ENCODE measurements at regions not wholly inside any gene's neighbourhood (a gene's known extent, or its start where the extent isn't known, plus 50 kb on each side); places are given as distances from the start of the nearest gene placed in this dataset.
"Not testable (repeated sequence)": the region's sequence is repeated elsewhere in the genome, so short reads cannot be mapped to it uniquely, and the experiment has no call there.

- intact Hi-C loops (cut with micrococcal nuclease); ATAC-seq; DNase-seq: not testable (repeated sequence)
These were observed 113.7 kb upstream of the ZNF92 start for GRCh38 chr7:65259864-65260525.

DNA sequence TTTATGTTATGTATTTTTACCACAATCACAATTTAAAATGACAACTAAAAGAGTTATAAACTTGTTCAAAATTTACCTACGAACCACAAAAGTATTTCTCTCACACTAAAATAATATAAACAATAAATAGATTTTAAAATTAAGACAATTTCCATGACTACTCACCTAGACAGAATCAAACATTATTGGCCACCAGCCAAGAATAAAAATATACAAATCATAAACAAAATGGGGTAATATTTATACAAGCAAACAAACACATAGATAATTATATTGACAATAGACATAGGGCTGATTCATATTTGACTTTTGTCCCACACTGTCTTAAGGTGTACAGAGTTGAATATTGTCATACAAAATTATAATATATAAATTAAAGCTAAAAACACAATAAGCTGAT is 119.6 kb upstream of the ZNF92 start:
- intact Hi-C loops (cut with micrococcal nuclease) = no loop called here
- no peak for DNase-seq
- no peak for ATAC-seq

- DNase-seq (peak; percentile 62), ATAC-seq (peak; percentile 94)
- intact Hi-C loops (cut with micrococcal nuclease) = no loop called here
These were observed 121.6 kb upstream of the ZNF92 start for GRCh38 chr7:65251851-65252620.

DNA sequence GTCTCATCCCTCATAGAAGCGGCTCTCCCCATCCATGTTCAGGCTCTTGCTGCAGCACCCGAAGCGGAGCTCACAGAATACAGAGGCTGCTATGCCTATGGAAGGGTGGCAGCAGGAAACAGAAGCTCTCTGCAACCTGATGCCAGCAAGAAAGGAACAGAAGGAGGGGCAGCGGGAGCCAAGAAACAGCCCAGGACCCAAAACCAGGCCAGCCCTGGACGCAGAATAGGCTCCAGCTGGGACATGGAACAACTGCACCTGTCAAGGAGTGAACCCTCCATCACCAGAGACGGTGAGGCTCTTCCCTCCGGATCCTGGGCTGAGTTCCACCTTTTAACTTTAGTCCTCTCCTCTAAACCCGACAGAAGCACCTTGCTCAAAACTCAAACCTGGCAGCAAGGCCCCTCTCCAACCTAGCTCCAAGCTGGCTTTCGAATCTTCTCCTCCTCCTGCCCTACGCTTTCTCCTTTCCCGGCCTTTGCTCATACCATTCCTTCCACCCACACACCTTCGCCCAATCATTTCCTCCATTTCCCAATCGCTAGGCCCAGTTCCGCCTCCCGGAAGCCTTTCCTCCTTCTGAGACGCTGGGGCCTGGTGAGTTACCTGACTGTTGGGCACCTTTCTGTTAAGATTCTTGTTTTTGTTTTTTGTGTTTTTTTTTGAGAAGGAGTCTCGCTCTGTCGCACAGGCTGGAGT is 122.8 kb upstream of the ZNF92 start:
- no peak for DNase-seq
- intact Hi-C loops (cut with micrococcal nuclease) = no loop called here
- ATAC-seq = no peak

GRCh38 chr7:65250216-65250615 is 123.4 kb upstream of the ZNF92 start:
- ATAC-seq (no peak), DNase-seq (no peak)
- intact Hi-C loops (cut with micrococcal nuclease) = no loop called here

DNA sequence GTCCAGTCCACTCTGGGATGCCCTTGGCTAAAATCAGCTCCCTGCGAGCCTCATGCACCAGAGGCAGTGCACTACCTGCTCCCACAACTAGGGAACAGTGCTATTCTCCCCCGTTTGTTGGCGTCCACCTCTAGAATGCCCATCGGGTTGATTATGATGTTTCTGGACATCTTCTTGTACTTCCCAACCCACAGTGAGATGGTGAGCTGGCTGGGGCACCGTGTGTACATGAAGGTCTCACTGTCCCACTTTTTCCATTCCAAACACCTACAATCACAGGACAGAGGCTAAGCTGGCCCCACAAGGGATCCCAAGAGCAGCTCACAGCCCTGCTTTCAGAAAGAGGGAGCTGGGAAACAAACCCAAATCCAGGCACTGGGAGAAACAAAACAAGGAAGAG is 126.2 kb upstream of the ZNF92 start:
- intact Hi-C loops (cut with micrococcal nuclease) = no loop called here
- DNase-seq (no peak), ATAC-seq (no peak)

- ATAC-seq (peak; percentile 95), DNase-seq (peak; percentile 60)
- intact Hi-C loops (cut with micrococcal nuclease) = no loop called here
These were observed 133.8 kb upstream of the ZNF92 start for GRCh38 chr7:65239707-65240352.

DNA sequence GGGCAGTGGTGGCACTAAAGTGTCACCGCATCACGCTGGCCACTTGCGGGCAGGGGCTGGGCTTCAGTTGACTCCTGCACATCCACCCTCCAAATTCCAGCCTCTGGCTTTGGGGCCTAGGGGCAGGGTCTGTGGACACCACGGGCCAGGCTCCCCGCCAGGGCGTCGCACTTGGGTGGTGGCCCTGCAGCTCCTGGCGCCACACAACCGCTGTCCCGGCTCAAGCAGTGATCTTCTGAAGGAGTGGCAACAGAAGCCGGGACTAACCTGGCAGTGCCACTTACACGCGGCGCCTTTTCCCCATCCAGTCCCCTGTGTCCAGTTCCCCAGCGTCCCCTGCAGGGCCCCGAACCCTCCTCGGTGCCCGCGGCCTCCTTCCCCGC is 134.3 kb upstream of the ZNF92 start:
- ATAC-seq (no peak), DNase-seq (no peak)
- intact Hi-C loops (cut with micrococcal nuclease) = no loop called here

- intact Hi-C loops (cut with micrococcal nuclease) = no loop called here
- no peak for DNase-seq
- no peak for ATAC-seq
These were observed 134.9 kb upstream of the ZNF92 start for GRCh38 chr7:65238785-65239184.

- no peak for DNase-seq
- no peak for ATAC-seq
- intact Hi-C loops (cut with micrococcal nuclease) = no loop called here
These were observed 138.1 kb upstream of the ZNF92 start for GRCh38 chr7:65235586-65235985.

DNA sequence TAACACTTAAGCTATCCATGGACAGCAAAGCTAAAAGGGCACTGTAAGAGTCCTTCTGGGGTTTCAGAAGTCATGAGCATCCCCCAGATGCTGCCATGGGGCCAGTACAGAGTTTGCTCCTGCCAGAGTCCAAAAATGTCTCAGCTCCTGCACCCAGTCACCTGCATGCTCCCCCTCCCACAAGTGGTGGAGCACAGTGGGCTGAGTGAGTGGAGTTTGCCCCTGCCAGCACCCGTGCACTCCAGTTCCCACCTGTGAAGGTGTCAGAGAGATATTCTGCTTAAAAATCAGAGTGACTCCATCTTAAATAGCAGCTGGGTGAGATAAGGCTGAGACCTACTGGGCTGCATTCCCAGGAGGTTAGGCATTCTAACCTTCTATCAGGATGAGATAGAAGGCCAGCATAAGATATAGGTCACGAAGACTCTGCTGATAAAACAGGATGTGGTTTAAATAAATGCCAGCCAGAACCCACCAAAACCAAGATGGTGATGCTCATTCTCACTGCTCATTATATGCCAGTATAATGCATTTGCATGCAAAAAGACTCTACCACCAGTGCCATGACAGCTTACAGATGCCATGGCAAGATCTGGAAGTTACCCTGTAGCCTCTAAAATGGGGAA is 140.1 kb upstream of the ZNF92 start:
- no peak for DNase-seq
- intact Hi-C loops (cut with micrococcal nuclease) = no loop called here
- no peak for ATAC-seq

DNA sequence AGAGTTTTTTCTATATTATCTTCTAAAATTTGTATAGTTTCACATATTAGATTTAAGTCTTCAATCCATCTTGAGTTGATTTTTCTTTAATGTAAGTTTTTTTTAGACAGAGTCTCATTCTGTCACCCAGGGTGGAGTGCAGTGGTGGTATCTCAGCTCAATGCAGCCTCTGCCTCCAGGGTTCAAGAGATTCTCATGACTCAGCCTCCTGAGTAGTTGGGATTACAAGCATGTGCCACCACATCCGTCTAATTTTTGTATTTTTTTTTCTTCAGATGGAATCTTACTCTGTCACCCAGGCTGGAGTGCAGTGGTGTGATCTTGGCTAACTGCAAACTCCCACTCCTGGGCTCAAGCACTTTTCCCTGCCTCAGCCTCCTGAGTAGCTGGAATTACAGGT is 143.4 kb upstream of the ZNF92 start:
- DNase-seq = no peak
- ATAC-seq = no peak
- intact Hi-C loops (cut with micrococcal nuclease) = no loop called here

GRCh38 chr7:65225422-65226006 is 148.1 kb upstream of the ZNF92 start:
- no peak for DNase-seq
- intact Hi-C loops (cut with micrococcal nuclease) = no loop called here
- no peak for ATAC-seq

- intact Hi-C loops (cut with micrococcal nuclease) = no loop called here
- ATAC-seq (no peak), DNase-seq (no peak)
These were observed 151.0 kb upstream of the ZNF92 start for GRCh38 chr7:65222655-65223054.

DNA sequence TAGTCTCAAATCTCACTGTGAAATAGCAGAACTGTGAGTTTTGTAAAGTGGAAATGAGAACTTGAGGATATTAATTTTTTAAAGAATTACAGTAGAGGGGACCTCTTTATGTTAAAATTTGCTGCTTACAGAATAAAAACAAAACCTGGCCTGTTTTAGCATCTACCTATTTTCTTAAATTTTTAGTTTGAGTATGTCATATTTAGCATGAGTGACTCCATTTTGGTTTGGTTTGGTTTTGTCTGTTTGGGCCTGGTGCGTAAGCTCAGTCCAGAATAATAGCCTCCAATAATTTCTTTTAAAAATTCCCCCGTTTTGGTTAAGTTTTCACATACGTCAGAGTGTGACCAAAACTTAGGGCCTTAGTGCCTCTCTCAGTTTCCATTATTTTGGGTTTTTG is 152.0 kb upstream of the ZNF92 start:
- no peak for ATAC-seq
- intact Hi-C loops (cut with micrococcal nuclease) = no loop called here
- no peak for DNase-seq

DNA sequence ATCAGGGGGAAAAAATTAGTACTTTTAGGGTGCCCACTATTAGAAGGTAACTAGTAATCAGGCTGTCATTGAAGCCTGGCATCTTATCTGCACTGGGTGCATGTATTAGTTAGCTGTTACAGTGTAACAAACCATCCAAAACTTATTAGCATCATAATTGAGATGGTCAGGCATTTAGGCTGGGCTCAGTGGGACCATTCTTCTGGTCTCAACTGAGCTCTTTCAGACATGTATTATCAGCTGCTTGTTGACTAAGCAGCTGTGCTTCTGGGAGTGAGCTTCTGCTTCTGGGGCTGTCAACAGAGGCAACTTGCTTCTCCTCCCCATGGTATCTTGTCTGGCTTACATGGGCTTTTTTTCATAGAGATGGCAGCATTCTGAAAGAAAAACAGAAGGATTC is 154.0 kb upstream of the ZNF92 start:
- ATAC-seq = no peak
- intact Hi-C loops (cut with micrococcal nuclease) = no loop called here

DNA sequence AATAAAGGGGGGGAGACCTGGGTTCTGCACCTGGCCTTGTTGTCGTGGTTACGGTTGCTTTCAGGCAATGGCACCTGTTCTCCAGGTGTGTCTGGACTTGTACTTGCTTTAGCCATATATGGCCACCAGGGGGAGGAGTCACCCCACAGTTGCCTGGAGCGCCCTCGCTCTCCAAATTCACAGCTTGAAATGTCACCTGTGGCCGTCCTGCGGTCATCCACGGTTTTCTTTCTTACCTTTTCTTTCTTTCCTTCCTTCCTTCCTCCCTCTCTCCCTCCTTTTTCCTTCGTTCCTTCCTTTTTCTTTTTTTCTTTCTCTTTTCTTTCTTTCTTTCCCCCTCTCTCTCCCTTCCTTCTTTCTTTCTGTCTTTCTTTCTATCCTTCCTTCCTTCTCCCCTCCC is 157.2 kb upstream of the ZNF92 start:
- intact Hi-C loops (cut with micrococcal nuclease) = no loop called here
- DNase-seq = peak; percentile 42
- no peak for ATAC-seq

More for the DNA sequence above, 154.0 kb upstream of the ZNF92 start:
- DNase-seq = no peak

- intact Hi-C loops (cut with micrococcal nuclease); ATAC-seq; DNase-seq: not testable (repeated sequence)
These were observed 160.4 kb upstream of the ZNF92 start for GRCh38 chr7:65213260-65213659.

DNA sequence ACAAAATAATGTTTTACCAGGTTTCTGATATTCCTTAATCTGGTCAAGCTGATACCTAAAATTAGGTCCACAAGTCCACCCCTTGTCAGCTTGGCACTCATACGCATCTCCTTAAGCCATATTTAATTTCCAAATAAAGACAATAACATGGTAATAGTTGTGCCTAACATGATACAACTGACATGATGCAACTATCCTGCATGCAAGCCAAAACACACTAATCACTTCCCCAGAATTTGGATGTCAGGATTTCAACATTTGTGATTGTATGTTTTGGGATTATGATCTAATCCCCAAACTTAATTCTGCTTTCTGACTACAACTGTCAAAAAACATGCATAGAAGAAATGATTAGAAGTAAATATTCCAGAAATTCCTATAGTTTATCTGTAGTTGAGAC is 174.4 kb upstream of the ZNF92 start:
- ATAC-seq; intact Hi-C loops (cut with micrococcal nuclease); DNase-seq: not testable (repeated sequence)
